ENCODE measurements at regions not wholly inside any gene's neighbourhood (a gene's known extent, or its start where the extent isn't known, plus 50 kb on each side); places are given as distances from the start of the nearest gene placed in this dataset.

DNA sequence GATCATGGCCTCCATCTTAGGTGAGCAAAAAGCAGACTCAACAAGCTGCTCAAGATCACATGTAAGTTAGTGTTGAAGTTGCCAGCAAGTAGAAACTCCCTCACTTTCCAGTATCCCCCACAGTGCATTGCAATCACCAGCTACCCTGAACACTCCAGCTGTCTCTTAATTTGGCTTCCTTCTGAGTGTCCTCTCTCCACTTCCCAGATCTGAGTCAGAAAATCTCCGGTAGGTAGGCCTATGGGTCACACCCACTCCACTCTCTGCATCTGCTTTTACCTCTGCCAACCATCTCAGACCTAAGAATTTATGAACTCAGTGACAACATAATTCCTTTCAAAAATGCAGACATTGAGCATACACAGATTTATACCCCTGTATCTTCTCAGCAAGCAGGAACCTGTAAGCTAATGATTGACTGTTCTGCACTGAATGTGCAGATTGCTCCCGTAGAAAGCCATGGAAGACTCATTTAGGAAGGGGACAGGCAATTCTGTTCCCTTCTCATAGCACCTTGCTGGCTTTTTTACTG is 656.9 kb downstream of the EPHA4 start:
- TF ChIP-seq CTCF (IDR thresholded peaks at IDR 0.05) (no peak), POLR2A (IDR thresholded peaks at IDR 0.05) (no peak), POLR2AphosphoS5 (IDR thresholded peaks at IDR 0.05) (no peak)
